ENCODE measurements at regions not wholly inside any gene's neighbourhood (a gene's known extent, or its start where the extent isn't known, plus 50 kb on each side); places are given as distances from the start of the nearest gene placed in this dataset.

DNA sequence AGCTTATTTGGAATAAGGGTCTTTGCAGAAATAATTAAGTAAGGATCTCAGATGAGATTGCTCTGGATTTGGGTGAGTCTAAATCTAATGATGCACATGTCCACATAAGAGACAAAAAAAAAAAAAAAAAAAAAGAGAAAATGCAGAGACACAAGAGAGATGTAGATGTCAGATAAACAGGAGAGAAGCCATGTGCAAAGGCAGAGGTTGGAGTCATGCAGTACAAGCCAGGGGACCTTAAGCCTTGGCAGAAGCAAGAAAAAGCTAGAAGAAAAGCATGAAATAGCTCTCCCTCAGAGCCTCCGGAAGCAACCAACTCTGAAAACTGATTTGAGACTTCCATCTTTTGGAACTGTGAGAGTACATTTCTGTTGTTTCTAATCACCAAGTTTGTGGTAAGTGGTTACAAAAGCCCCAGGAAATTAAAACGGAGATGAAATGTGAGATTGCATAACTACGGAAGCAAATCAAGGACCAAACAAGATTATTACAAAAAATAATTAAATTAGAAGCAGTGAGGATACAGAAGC lies 1304.0 kb upstream of the SEL1L start:
- Histone ChIP-seq H3K4me2 (no peak overlapping the region), H3K4me3 (no peak overlapping the region), H3K4me1 (no peaks in the 10 kb centered on the region), H3K9me3 (no peaks in the 10 kb centered on the region), H3K27ac (no peak overlapping the region)
- no peak for FAIRE-seq
- ATAC-seq = no peak
- WGBS (ENCODE audit: missing lambda C conversion rate) = 28% methylated on average over 3 of the region's 3 CpGs
- POLR2A ChIA-PET = no interaction called here
- TF ChIP-seq FOXS1 (CRISPR knock-in tag; IDR thresholded peaks at IDR 0.05) (no peak), PHF8 (IDR thresholded peaks at IDR 0.05; ENCODE audit: borderline replicate concordance, low read depth) (no peak), HEYL (CRISPR knock-in tag; IDR thresholded peaks at IDR 0.05) (no peak)
- CTCF ChIA-PET = no interaction called here
- no peak for DNase-seq (ENCODE audit: low read depth in 1 of 2, low spot score in 1 of 2)

DNA sequence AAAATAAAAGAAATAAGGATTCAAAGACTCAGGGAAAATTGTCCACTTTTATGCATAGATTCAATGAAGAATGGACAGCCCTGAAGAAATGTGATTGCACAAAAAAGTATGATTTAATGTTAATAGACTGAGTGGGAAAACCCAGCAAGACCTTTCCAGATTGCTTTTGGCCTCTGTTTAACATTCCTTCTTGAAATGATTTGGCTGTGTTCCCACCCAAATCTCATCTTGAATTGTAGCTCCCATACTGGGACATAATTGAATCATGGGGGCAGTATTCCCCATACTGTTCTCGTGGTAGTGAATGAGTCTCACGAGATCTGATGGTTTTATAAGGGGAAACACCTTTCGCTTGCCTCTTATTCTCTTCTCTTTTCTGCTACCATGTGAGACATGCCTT lies 1316.9 kb upstream of the SEL1L start:
- no peaks in the 10 kb centered on the region for H3K4me1 ChIP-seq
- ChIA-PET POLR2A (no interaction called here), CTCF (no interaction called here)
- ATAC-seq (no peak), DNase-seq (ENCODE audit: low read depth in 1 of 2, low spot score in 1 of 2) (no peak), FAIRE-seq (no peak)
- no peak overlapping the region for H3K27ac ChIP-seq
- WGBS (ENCODE audit: missing lambda C conversion rate) = 10% methylated on average over 3 of the region's 3 CpGs
- TF ChIP-seq POLR2AphosphoS2 (conservative IDR thresholded peaks at IDR 0.05; ENCODE audit: low read length) = no peak
- TF ChIP-seq, protein P1, sequence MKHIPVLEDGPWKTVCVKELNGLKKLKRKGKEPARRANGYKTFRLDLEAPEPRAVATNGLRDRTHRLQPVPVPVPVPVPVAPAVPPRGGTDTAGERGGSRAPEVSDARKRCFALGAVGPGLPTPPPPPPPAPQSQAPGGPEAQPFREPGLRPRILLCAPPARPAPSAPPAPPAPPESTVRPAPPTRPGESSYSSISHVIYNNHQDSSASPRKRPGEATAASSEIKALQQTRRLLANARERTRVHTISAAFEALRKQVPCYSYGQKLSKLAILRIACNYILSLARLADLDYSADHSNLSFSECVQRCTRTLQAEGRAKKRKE (CRISPR knock-in tag; IDR thresholded peaks at IDR 0.05; ENCODE audit: low read depth) = no peak
- no peak for TF ChIP-seq BHLHE40 (IDR thresholded peaks at IDR 0.05; ENCODE audit: low read depth, low read length)
- no peak for TF ChIP-seq NPAS2 (CRISPR knock-in tag; IDR thresholded peaks at IDR 0.05; ENCODE audit: borderline replicate concordance)
- TF ChIP-seq, protein P2, sequence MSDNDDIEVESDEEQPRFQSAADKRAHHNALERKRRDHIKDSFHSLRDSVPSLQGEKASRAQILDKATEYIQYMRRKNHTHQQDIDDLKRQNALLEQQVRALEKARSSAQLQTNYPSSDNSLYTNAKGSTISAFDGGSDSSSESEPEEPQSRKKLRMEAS (IDR thresholded peaks at IDR 0.05) = no peak
- no peak for TF ChIP-seq RNF2 (IDR thresholded peaks at IDR 0.05; ENCODE audit: borderline replicate concordance, low read depth)
- TF ChIP-seq, protein P3, sequence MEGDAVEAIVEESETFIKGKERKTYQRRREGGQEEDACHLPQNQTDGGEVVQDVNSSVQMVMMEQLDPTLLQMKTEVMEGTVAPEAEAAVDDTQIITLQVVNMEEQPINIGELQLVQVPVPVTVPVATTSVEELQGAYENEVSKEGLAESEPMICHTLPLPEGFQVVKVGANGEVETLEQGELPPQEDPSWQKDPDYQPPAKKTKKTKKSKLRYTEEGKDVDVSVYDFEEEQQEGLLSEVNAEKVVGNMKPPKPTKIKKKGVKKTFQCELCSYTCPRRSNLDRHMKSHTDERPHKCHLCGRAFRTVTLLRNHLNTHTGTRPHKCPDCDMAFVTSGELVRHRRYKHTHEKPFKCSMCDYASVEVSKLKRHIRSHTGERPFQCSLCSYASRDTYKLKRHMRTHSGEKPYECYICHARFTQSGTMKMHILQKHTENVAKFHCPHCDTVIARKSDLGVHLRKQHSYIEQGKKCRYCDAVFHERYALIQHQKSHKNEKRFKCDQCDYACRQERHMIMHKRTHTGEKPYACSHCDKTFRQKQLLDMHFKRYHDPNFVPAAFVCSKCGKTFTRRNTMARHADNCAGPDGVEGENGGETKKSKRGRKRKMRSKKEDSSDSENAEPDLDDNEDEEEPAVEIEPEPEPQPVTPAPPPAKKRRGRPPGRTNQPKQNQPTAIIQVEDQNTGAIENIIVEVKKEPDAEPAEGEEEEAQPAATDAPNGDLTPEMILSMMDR (IDR thresholded peaks at IDR 0.05) = no peak
- TF ChIP-seq CBX8 (IDR thresholded peaks at IDR 0.05) = no peak
- no peak for TF ChIP-seq FOXS1 (CRISPR knock-in tag; IDR thresholded peaks at IDR 0.05)
- TF ChIP-seq CEBPB (IDR thresholded peaks at IDR 0.05) = no peak
- no peak for TF ChIP-seq NR3C1 (IDR thresholded peaks at IDR 0.05)
- TF ChIP-seq, protein P4, sequence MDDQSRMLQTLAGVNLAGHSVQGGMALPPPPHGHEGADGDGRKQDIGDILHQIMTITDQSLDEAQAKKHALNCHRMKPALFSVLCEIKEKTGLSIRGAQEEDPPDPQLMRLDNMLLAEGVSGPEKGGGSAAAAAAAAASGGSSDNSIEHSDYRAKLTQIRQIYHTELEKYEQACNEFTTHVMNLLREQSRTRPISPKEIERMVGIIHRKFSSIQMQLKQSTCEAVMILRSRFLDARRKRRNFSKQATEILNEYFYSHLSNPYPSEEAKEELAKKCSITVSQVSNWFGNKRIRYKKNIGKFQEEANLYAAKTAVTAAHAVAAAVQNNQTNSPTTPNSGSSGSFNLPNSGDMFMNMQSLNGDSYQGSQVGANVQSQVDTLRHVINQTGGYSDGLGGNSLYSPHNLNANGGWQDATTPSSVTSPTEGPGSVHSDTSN (IDR thresholded peaks at IDR 0.05) = no peak
- no peak for TF ChIP-seq SMC3 (IDR thresholded peaks at IDR 0.05)
- TF ChIP-seq ZSCAN20 (CRISPR knock-in tag; IDR thresholded peaks at IDR 0.05) = no peak
- TF ChIP-seq RCOR1 (IDR thresholded peaks at IDR 0.05; ENCODE audit: low read depth, low read length) = no peak
- no peak for TF ChIP-seq GATA3 (IDR thresholded peaks at IDR 0.05; ENCODE audit: borderline replicate concordance)
- TF ChIP-seq JUNB (IDR thresholded peaks at IDR 0.05) = no peak
- no peak for TF ChIP-seq RAD21 (conservative IDR thresholded peaks at IDR 0.05 in 1 of 2, IDR thresholded peaks at IDR 0.05 in 1 of 2)
- H3K4me2 ChIP-seq = no peak overlapping the region
- no peak overlapping the region for H3K4me3 ChIP-seq
- no peaks in the 10 kb centered on the region for H3K9me3 ChIP-seq

DNA sequence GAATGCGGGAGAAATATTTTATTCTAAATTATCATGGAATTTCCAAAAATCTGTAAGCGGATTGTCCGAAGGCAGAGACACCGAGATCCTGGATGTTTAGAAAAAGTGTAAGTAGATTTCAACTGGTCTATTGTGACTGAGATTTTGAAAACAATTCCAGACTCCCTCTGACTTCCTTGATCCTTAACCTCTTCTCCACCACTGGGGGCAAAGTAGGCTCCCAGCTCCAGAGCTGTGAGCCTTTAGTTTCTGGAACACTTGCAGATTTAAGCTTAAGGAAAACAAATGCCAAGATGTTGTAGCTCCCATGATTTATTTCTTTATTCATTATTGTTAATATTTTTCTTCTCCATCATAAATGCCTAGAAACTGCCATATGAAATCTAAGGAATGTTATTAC lies 1320.5 kb upstream of the SEL1L start:
- no peak for TF ChIP-seq GATA3 (IDR thresholded peaks at IDR 0.05; ENCODE audit: borderline replicate concordance)
- no peak for TF ChIP-seq POLR2A (IDR thresholded peaks at IDR 0.05; ENCODE audit: low read length)
- TF ChIP-seq MYC (IDR thresholded peaks at IDR 0.05; ENCODE audit: borderline replicate concordance, low read length) = no peak
- TF ChIP-seq ESRRA (IDR thresholded peaks at IDR 0.05; ENCODE audit: borderline replicate concordance, low read length) = no peak
- TF ChIP-seq ZFP36 (IDR thresholded peaks at IDR 0.05; ENCODE audit: borderline replicate concordance, partially characterized antibody) = no peak
- no peak for TF ChIP-seq FOSL2 (IDR thresholded peaks at IDR 0.05)
- no peak for TF ChIP-seq FOSL2 (CRISPR knock-in tag; IDR thresholded peaks at IDR 0.05)
- TF ChIP-seq, protein P3 (IDR thresholded peaks at IDR 0.05) = no peak
- TF ChIP-seq BHLHE40 (IDR thresholded peaks at IDR 0.05; ENCODE audit: low read depth, low read length) = no peak
- TF ChIP-seq PHF8 (IDR thresholded peaks at IDR 0.05; ENCODE audit: borderline replicate concordance, low read depth) = no peak
- TF ChIP-seq CBX2 (IDR thresholded peaks at IDR 0.05; ENCODE audit: borderline replicate concordance, low read depth) = no peak
- TF ChIP-seq RARB (CRISPR knock-in tag; IDR thresholded peaks at IDR 0.05) = no peak
- TF ChIP-seq, protein P1 (CRISPR knock-in tag; IDR thresholded peaks at IDR 0.05; ENCODE audit: low read depth) = no peak
- WGBS (ENCODE audit: missing lambda C conversion rate) = 66% methylated on average over 4 of the region's 4 CpGs
- no peak for ATAC-seq
- POLR2A ChIA-PET = no interaction called here
- Histone ChIP-seq H3K4me3 (no peak overlapping the region), H3K9me3 (no peaks in the 10 kb centered on the region), H3K4me2 (no peak overlapping the region), H3K27ac (no peak overlapping the region), H3K4me1 (no peaks in the 10 kb centered on the region)
- FAIRE-seq = no peak
- no peak for DNase-seq (ENCODE audit: low read depth in 1 of 2, low spot score in 1 of 2)
- CTCF ChIA-PET = interaction anchor here (1.5 kb wide), 1 partner anchor 22 kb away, joined by 3 read pairs; no protein-coding TSS in a partner anchor
